GM18870 (cell line): ENCODE measurements at regions not wholly inside any gene's neighbourhood (a gene's known extent, or its start where the extent isn't known, plus 50 kb on each side); places are given as distances from the start of the nearest gene placed in this dataset.

Experiments used
- ATAC-seq: cut with Tn5 transposase; IDR thresholded peaks from one replicate; pipeline ENCODE4 v1.9.1; 2021; ENCODE audit warnings: moderate library complexity; ENCODE audit not compliant: unreplicated experiment

DNA sequence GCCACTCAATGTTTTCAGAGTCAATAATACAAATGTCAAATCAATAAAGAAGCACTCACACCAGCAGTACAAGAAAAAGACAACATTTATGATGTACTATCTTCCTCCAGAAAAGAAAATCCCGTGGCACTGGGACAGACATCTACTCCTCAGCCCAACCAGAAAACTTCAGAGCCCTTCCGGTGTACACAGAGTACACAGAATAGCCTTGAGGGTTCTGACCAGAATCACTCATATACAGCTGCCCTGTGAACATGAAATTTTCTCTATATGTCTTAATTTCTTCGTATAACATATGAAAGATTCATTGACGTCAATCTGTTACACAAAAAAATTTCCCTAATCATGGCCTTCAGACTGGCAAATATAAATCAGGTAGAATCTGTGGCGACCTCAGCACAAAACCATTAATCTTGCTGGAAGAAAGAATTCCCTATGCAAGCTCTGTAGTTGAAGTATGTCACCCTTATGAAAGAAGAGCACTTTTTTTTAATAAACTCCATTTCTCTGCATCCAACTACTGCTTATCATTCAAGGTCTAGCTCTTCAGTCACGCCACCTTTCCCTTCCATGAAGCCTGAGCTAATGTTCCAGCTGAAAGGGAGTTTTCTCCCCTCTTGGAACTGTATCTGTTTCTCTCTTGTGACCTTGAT is 53.8 kb upstream of the PLAAT1 start:
- ATAC-seq = no peak

- no peak for ATAC-seq
These were observed 50.8 kb upstream of the PLAAT1 start for GRCh38 chr3:193190146-193190786.
